Smooth muscle cell (in vitro differentiated cells): ENCODE measurements at regions not wholly inside any gene's neighbourhood (a gene's known extent, or its start where the extent isn't known, plus 50 kb on each side); places are given as distances from the start of the nearest gene placed in this dataset.

ENCODE experiments used
- DNase-seq: peaks from one replicate; lab custom pipeline; 2025; ENCODE audit not compliant: unreplicated experiment; lab: John Stamatoyannopoulos, UW
- H2AFZ ChIP-seq: fragments of 200-600 bp; sonication (generic); 2 replicates; pipeline ENCODE4 v1.6.0; 2016; ENCODE audit warnings: antibody characterized with exemption, low read depth, mild to moderate bottlenecking
- H3F3A ChIP-seq: fragments of 200-600 bp; sonication (generic); 2 replicates; pipeline ENCODE4 v1.6.0; 2017; ENCODE audit warnings: antibody characterized with exemption, low read depth
- H3K27ac ChIP-seq: fragments of 200-600 bp; sonication (generic); 2 replicates; pipeline ENCODE4 v1.5.1; 2016; ENCODE audit warnings: low read depth, mild to moderate bottlenecking
- H3K27me3 ChIP-seq: fragments of 200-600 bp; sonication (generic); 2 replicates; pipeline ENCODE4 v1.6.1; 2016; ENCODE audit warnings: low read depth, mild to moderate bottlenecking
- H3K36me3 ChIP-seq: fragments of 200-600 bp; sonication (generic); 2 replicates; pipeline ENCODE4 v1.5.1; 2016; ENCODE audit warnings: low read depth
- H3K4me1 ChIP-seq: fragments of 200-600 bp; sonication (generic); 2 replicates; pipeline ENCODE4 v1.5.1; 2016; ENCODE audit warnings: low read depth
- H3K4me2 ChIP-seq: fragments of 200-600 bp; sonication (generic); 2 replicates; pipeline ENCODE4 v1.6.0; 2016; ENCODE audit warnings: mild to moderate bottlenecking
- H3K4me3 ChIP-seq: fragments of 200-600 bp; sonication (generic); 2 replicates; pipeline ENCODE4 v1.5.1; 2016; ENCODE audit warnings: mild to moderate bottlenecking
- H3K79me2 ChIP-seq: fragments of 200-600 bp; sonication (generic); 2 replicates; pipeline ENCODE4 v1.6.0; 2016; ENCODE audit warnings: low read depth, mild to moderate bottlenecking
- H3K9ac ChIP-seq: fragments of 200-600 bp; sonication (generic); 2 replicates; pipeline ENCODE4 v1.6.0; 2016; ENCODE audit warnings: low read depth
- H3K9me3 ChIP-seq: fragments of 200-600 bp; sonication (generic); replicated peaks from 2 replicates; pipeline ENCODE4 v1.5.1; 2016; ENCODE audit warnings: low read depth
- H4K20me1 ChIP-seq: fragments of 200-600 bp; sonication (generic); 2 replicates; pipeline ENCODE4 v1.6.0; 2016; ENCODE audit warnings: low read depth
- CTCF ChIP-seq: fragments of 200-600 bp; sonication (generic); IDR thresholded peaks from 2 replicates; pipeline ENCODE4 v1.5.1; 2017; ENCODE audit warnings: borderline replicate concordance, mild to moderate bottlenecking, antibody characterized with exemption; ENCODE audit not compliant: insufficient read depth, poor library complexity, severe bottlenecking
- WGBS: methylation state at CpG from one replicate; pipeline ENCODE4 v1.1.7; 2016; ENCODE audit warnings: low lambda C conversion rate; 5-methylcytosine and 5-hydroxymethylcytosine counted together

- Histone ChIP-seq H3K4me1 (no peaks in the 10 kb centered on the region), H3K9me3 (no peaks in the 10 kb centered on the region), H3F3A (no peaks in the 10 kb centered on the region), H3K9ac (no peak overlapping the region), H3K79me2 (no peaks in the 10 kb centered on the region), H3K27ac (no peak overlapping the region), H2AFZ (no peak overlapping the region), H3K4me2 (no peak overlapping the region), H3K27me3 (no peaks in the 10 kb centered on the region), H3K4me3 (no peak overlapping the region), H3K36me3 (no peaks in the 10 kb centered on the region), H4K20me1 (no peaks in the 10 kb centered on the region)
- DNase-seq: no peak
- 88% methylated on average over 5 of the region's 5 CpGs for WGBS
- no peak for TF ChIP-seq CTCF
Measured at GRCh38 chr1:238681021-238681420, 705.3 kb upstream of the CHRM3 start.

GRCh38 chr1:238677567-238677966 is 708.8 kb upstream of the CHRM3 start:
- peaks cover under 1% of the 10 kb centered on the region for H3K4me1 ChIP-seq
- no peaks in the 10 kb centered on the region for H3K36me3 ChIP-seq
- no peak for DNase-seq
- H3K4me2 ChIP-seq: no peak overlapping the region
- no peaks in the 10 kb centered on the region for H3K27me3 ChIP-seq
- H3K9me3 ChIP-seq: no peaks in the 10 kb centered on the region
- H2AFZ ChIP-seq: no peak overlapping the region
- H3K79me2 ChIP-seq: no peaks in the 10 kb centered on the region
- no peak overlapping the region for H3K27ac ChIP-seq
- TF ChIP-seq CTCF: no peak
- H3K4me3 ChIP-seq: no peak overlapping the region
- H3K9ac ChIP-seq: no peak overlapping the region
- no peaks in the 10 kb centered on the region for H3F3A ChIP-seq
- 85% methylated on average over 4 of the region's 4 CpGs for WGBS
- no peaks in the 10 kb centered on the region for H4K20me1 ChIP-seq

GRCh38 chr1:238675221-238675620 is 711.1 kb upstream of the CHRM3 start:
- Histone ChIP-seq H3K4me2 (no peak overlapping the region), H3K27ac (no peak overlapping the region), H3K9me3 (no peaks in the 10 kb centered on the region), H3K27me3 (no peaks in the 10 kb centered on the region), H4K20me1 (no peaks in the 10 kb centered on the region), H3K36me3 (no peaks in the 10 kb centered on the region), H2AFZ (no peak overlapping the region), H3F3A (no peaks in the 10 kb centered on the region), H3K4me3 (no peak overlapping the region), H3K79me2 (no peaks in the 10 kb centered on the region), H3K9ac (no peak overlapping the region), H3K4me1 (peaks cover 8% of the 10 kb centered on the region)
- DNase-seq: no peak
- 47% methylated on average over 1 of the region's 1 CpG for WGBS
- no peak for TF ChIP-seq CTCF

GRCh38 chr1:238674316-238674715 is 712.1 kb upstream of the CHRM3 start:
- no peaks in the 10 kb centered on the region for H3K79me2 ChIP-seq
- H3K9me3 ChIP-seq: no peaks in the 10 kb centered on the region
- H3K36me3 ChIP-seq: no peaks in the 10 kb centered on the region
- no peak overlapping the region for H3K4me3 ChIP-seq
- no peak overlapping the region for H3K27ac ChIP-seq
- H3K4me2 ChIP-seq: no peak overlapping the region
- no peak overlapping the region for H2AFZ ChIP-seq
- WGBS: 90% methylated on average over 1 of the region's 1 CpG
- DNase-seq: no peak
- no peak for TF ChIP-seq CTCF
- H3K27me3 ChIP-seq: no peaks in the 10 kb centered on the region
- peaks cover 8% of the 10 kb centered on the region for H3K4me1 ChIP-seq
- H3K9ac ChIP-seq: no peak overlapping the region
- no peaks in the 10 kb centered on the region for H3F3A ChIP-seq
- H4K20me1 ChIP-seq: no peaks in the 10 kb centered on the region
